HG03095 (cell line): ENCODE measurements at regions not wholly inside any gene's neighbourhood (a gene's known extent, or its start where the extent isn't known, plus 50 kb on each side); places are given as distances from the start of the nearest gene placed in this dataset.
"Not testable (repeated sequence)": the region's sequence is repeated elsewhere in the genome, so short reads cannot be mapped to it uniquely, and the experiment has no call there.

Source experiments
- ATAC-seq: cut with Tn5 transposase; IDR thresholded peaks from one replicate; pipeline ENCODE4 v1.9.1; 2021; ENCODE audit warnings: moderate library complexity; ENCODE audit not compliant: unreplicated experiment

- not testable (repeated sequence) for ATAC-seq
These were observed 318.4 kb downstream of the ZFHX3 start for GRCh38 chr16:72729552-72729951.

GRCh38 chr16:72728516-72728915 is 319.4 kb downstream of the ZFHX3 start:
- no peak for ATAC-seq

DNA sequence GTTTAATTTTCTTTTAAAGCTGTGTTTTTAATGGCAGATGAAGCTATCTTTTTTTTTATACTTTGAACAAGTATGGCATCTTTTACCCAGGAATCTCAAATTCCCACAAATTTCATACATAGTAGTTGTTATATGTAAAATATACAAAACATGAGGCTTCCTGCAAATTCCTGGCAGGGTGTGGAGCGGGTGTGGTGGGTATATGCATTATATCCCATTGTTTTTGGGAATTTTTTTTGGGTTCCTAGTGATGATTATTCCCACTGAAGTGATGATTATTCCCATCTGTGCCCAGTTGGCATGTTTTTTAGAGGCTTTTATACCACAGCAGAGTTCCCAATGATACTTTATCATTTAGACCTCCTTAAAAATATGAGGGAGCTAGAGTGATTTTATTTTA is 320.4 kb downstream of the ZFHX3 start:
- ATAC-seq = no peak

DNA sequence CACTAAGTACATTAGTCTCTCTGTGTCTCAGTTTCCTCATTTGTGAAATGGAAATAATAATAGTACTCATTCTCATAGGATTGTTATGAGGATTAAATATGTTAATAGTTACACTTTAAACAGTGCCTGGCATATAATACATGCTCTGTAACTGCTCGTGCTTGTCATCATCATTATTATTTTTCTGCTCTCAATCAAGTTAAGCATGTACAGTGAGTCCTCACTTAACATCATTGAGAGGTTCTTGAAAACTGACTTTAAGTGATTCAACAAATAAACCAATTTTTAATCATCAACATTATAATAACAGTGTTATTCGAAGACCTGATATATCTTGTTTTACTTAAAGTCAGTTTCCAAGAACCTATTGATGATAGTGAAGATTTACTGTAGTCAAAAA is 322.3 kb downstream of the ZFHX3 start:
- ATAC-seq = no peak

- ATAC-seq = no peak
These were observed 324.1 kb downstream of the ZFHX3 start for GRCh38 chr16:72723781-72724180.

GRCh38 chr16:72722552-72722951 is 325.4 kb downstream of the ZFHX3 start:
- no peak for ATAC-seq

DNA sequence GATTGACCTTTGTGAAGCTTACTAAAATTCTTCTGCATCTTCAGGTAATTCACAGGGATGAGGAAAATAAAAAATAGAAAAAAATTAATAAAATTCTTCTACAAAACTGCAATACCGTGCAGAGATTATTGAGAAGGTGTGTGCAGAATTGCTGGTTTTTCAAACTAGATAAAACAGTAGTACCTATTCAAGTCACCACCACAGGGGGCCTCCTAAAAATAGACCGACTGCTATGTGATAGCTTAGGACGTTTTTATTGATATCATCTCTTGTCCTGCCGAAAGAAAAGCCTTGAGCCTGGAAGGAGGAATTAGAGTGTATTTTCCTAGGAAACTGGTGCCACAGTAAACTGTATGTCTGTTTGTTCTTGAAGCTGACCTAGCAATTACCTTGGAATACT is 325.9 kb downstream of the ZFHX3 start:
- no peak for ATAC-seq

DNA sequence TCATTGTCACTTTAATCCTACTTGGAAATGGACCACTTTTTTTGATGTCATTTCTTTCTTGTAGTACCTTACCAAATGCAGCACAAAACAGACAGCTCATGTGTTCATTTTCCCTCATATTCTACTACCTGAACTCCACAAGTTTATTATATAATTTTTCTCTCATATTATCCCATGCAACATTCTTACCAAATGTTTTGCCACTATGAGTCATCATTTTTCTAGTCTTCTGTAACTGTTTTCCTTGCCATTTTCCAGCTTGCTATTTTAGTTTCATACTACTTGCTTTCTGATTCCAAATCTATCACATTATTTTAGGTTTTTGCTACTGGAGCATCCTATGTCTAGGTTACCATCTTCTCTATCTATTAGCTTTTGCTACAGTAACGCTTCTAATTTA is 332.7 kb downstream of the ZFHX3 start:
- no peak for ATAC-seq

- no peak for ATAC-seq
These were observed 336.1 kb downstream of the ZFHX3 start for GRCh38 chr16:72711823-72712222.

DNA sequence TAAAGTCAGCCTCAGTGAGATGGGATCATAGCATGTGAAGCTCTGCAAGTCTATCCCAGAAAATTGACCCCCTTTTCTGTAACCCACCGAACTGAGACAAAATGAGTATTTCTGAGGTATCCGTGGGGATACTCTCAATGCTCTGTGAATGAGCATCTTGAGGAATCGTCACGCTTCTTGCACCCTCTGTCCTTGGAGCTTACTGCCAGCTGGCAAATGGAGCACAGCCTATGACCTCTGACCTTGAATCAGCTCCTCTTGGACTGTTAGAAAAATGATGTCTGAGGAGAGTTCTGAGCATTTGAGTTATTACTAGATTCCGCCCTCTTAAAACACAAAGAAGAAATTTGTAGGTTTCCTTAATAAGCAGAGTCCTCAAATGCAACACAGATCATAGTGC is 342.1 kb downstream of the ZFHX3 start:
- ATAC-seq = no peak

DNA sequence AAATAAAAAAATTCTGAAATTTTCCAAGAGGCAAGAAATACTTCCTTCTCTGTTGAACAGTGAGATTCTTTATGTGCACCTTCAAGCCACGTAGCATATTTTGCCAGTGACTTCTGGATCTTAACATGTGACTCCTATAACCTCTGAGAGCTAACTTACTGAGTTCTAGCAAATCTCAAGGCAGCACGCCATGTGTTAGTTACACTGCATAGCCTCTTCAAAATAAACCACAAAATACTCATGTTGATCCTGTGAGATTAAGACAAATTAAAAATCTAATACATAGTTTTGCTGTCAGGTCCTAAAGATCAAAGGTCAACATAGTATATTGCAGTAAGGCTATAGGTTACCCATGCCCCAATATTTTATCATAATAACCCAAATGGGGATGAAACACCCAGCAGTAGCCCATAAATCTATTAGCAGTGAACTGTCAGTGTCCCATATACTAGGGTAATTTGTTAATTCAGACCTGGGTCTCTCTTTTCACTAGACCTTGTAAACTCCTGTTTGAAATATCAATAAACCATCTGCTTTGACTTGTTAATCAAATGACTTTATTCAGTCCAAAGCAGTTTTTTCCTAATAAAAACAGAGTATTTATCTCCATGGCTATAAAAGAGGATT is 343.1 kb downstream of the ZFHX3 start:
- ATAC-seq = no peak

DNA sequence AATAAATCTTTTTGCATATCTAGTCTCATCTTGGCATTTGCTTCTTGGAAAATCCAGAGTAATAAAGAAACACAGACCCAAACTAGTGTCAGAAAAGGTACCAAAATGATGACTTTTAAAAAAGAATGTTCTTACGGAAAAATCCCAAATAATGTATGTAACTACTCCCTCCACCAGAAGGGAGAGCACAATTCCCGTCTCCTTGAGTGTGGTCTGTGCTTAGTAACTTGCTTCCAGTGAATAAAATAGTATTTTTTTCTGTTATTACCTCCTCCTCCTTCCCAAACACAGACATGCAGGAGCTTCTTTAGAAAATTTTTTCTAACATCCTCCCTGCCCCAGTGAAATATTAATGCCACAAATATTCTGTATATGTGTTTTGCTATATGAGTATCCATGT is 358.1 kb downstream of the ZFHX3 start:
- ATAC-seq = no peak

DNA sequence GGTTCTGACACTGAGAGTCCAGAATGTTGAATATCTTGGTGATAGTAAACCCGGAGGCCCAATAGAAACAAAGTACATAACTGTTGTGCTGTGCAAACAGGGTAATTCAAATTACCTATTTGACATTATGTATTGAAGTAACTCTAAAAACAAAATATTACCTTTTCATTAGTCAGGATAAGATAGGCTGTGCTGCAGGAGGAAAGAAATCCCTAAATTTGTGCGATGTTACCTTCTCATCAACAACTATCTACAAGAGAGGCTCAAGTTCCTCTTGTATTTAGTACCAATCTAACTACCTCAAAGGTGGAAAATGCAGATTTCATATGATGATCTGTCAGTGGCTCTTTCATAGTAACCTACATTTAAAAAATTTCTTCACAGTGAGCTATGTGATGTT is 367.2 kb downstream of the ZFHX3 start:
- ATAC-seq = no peak

DNA sequence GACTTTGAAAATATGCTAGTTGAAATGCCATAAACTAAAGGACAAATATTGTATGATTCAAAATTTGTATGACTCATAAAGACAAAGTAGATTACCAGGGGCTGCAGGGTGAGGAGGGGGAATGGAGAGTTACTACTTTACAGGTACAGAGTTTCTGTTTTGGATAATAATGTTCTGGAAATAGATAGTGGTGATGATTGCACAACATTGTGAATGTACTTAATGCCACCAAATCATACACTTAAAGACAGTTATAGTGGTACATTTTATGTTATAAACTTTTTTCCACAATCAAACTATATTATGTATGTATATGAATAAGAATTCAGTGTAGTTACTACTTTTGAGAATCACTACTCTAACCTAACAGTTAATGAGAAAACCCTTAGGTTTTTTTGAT is 368.1 kb downstream of the ZFHX3 start:
- no peak for ATAC-seq

- no peak for ATAC-seq
These were observed 370.1 kb downstream of the ZFHX3 start for GRCh38 chr16:72677662-72678447.

DNA sequence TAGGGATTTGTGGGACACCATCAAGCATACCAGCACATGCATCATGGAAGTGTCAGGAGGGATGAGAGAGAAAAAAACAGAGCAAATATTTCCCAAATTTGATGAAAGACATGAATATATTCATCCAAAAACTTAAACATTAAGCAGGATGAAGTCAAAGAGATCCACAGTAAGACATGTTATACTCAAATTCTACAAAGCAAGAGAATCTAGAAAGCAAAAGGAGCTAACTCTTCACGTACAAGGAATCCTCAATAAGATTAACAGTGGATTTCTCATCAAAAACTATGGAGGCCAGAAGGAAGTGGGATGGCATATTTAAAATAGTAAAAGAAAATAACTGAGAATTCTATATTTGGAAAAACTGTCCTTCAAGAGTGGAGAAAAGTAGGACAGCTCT is 374.8 kb downstream of the ZFHX3 start:
- no peak for ATAC-seq

DNA sequence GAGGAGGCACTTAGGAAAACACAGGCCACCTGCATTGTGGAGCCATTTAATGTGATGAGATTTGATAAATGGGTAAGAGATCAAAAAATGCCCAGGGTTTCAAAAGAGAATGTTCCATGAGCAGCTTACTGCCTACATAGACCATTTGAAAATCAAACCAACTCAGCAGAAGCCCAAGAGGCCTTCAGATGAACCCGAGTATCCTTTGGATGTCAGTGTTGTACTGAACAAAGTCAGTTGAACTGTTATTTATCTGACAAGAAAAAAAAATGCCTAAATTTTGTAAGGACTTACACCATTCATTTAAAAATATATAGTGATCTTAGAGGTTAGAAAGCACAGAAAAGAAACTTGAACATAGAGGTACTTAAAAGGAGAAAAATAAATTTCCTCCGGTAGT is 381.7 kb downstream of the ZFHX3 start:
- ATAC-seq = no peak

- no peak for ATAC-seq
These were observed 382.2 kb downstream of the ZFHX3 start for GRCh38 chr16:72665701-72666100.

DNA sequence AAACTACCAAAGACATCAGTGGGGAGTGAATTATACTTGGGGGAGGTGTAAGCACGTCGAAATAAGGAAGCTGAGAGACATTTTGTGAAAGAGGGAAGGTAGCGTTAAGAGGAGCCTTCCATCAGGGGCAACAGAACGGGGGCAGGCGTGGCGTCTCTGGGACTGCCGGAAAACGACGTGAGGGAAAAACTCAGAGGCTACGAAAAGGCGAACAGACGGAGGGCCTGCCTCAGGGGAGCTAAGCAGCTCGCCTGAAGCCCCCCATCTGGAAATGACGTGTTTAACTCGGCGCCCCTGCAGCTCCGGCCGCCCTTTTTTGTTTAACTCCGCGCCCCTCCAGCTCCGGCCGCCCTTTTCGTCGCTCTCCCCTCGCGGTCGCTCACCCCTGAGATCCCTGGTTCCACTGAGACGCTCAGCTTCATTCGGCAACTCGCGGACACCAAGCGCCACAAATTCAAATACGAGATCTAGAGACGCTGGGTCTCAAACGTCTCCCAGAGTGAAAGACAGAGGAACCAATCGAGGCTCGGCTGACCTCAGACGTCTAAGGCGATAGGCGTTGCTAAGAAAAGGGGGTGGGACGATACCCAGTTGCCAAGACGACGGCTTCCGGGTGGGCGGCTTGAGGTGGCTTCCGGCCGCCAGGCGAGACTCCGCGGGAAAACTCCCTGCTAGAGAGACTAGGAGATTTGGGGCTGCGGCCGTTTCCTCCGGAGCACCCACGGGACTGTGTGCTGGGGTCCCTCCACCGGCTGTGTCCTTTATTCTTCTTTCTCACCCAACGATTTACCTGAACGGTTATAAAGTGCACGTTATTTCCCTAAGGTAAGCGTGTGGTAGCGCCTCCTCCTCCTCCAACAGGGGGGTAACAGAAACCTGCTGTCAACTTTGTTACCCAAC is 383.2 kb downstream of the ZFHX3 start:
- peak; percentile 100 for ATAC-seq

GRCh38 chr16:72664056-72664508 is 383.8 kb downstream of the ZFHX3 start:
- no peak for ATAC-seq

- no peak for ATAC-seq
These were observed 388.8 kb downstream of the ZFHX3 start for GRCh38 chr16:72658888-72659717.
